Liver (tissue), 7 donors: ENCODE measurements at regions not wholly inside any gene's neighbourhood (a gene's known extent, or its start where the extent isn't known, plus 50 kb on each side); places are given as distances from the start of the nearest gene placed in this dataset.

Source experiments
- DNase-seq: peaks from one replicate; pipeline ENCODE4 v3.0.0-alpha.2; 2017; ENCODE audit warnings: low spot score
- H3K27ac ChIP-seq, 2 donors: one replicate each; pipeline ENCODE4 v1.7.0; 2013; ENCODE audit warnings: inconsistent platforms in 2 of 2, low read length in 2 of 2, control low read depth in 1 of 2, low read depth in 1 of 2, mild to moderate bottlenecking in 1 of 2
- H3K27me3 ChIP-seq, 4 donors: one replicate each; pipeline versions ENCODE4 v1.6.1 to v1.7.0; 2013; ENCODE audit warnings: low read length in 3 of 4, inconsistent platforms in 1 of 4, mild to moderate bottlenecking in 1 of 4, moderate library complexity in 1 of 4; ENCODE audit not compliant: control insufficient read depth in 4 of 4, insufficient read depth in 4 of 4
- H3K36me3 ChIP-seq, 4 donors: one replicate each; pipeline versions ENCODE4 v1.6.1 to v1.7.0; 2013; ENCODE audit warnings: low read length in 3 of 4, mild to moderate bottlenecking in 3 of 4, low read depth in 1 of 4, moderate library complexity in 1 of 4; ENCODE audit not compliant: control insufficient read depth in 4 of 4, insufficient read depth in 3 of 4
- H3K4me1 ChIP-seq, 4 donors: one replicate each; pipeline versions ENCODE4 v1.6.1 to v1.7.0; 2013; ENCODE audit warnings: low read length in 3 of 4, mild to moderate bottlenecking in 3 of 4, moderate library complexity in 1 of 4; ENCODE audit not compliant: control insufficient read depth in 4 of 4, insufficient read depth in 4 of 4
- H3K4me3 ChIP-seq, 3 donors: one replicate each; pipeline versions ENCODE4 v1.6.1 to v1.7.0; 2013; ENCODE audit warnings: low read length in 3 of 3, control low read depth in 1 of 3, low read depth in 1 of 3, mild to moderate bottlenecking in 1 of 3
- H3K9ac ChIP-seq, 2 donors: one replicate each; pipeline ENCODE4 v1.7.0; 2013; ENCODE audit warnings: low read length in 2 of 2, mild to moderate bottlenecking in 2 of 2, moderate library complexity in 2 of 2, control low read depth in 1 of 2, low read depth in 1 of 2
- H3K9me3 ChIP-seq, 4 donors: one replicate each; pipeline versions ENCODE4 v1.6.1 to v1.7.0; 2013; ENCODE audit warnings: low read length in 3 of 4; ENCODE audit not compliant: control insufficient read depth in 4 of 4
- EGR1 ChIP-seq, 2 donors: IDR thresholded peaks; 2 replicates each; pipeline ENCODE4 v1.6.1; 2016 to 2018; ENCODE audit warnings: antibody characterized with exemption in 2 of 2, low read depth in 2 of 2
- FOXA1 ChIP-seq: IDR thresholded peaks from 2 replicates; pipeline ENCODE4 v1.6.1; 2016; ENCODE audit warnings: antibody characterized with exemption
- FOXA2 ChIP-seq: IDR thresholded peaks from 2 replicates; pipeline ENCODE4 v1.6.1; 2016; ENCODE audit warnings: antibody characterized with exemption
- GABPA ChIP-seq, 2 donors: IDR thresholded peaks in 1 of 2; conservative IDR thresholded peaks in 1 of 2; 2 replicates each; pipeline ENCODE4 v1.6.1; 2016; ENCODE audit warnings: antibody characterized with exemption in 2 of 2, mild to moderate bottlenecking in 1 of 2, moderate library complexity in 1 of 2
- HNF4A ChIP-seq, 2 donors: conservative IDR thresholded peaks; 2 replicates each; pipeline ENCODE4 v1.6.1; 2016; ENCODE audit warnings: antibody characterized with exemption in 2 of 2, mild to moderate bottlenecking in 2 of 2
- HNF4G ChIP-seq: IDR thresholded peaks from 2 replicates; pipeline ENCODE4 v1.6.1; 2016; ENCODE audit warnings: antibody characterized with exemption
- JUND ChIP-seq, 2 donors: IDR thresholded peaks; 2 replicates each; pipeline ENCODE4 v1.6.1; 2016; ENCODE audit warnings: antibody characterized with exemption in 2 of 2
- MAX ChIP-seq: IDR thresholded peaks from 2 replicates; pipeline ENCODE4 v1.6.1; 2016; ENCODE audit warnings: antibody characterized with exemption
- NR2F2 ChIP-seq: IDR thresholded peaks from 2 replicates; pipeline ENCODE4 v1.6.1; 2016; ENCODE audit warnings: antibody characterized with exemption
- RAD21 ChIP-seq, 2 donors: IDR thresholded peaks; 2 replicates each; pipeline ENCODE4 v1.6.1; 2016; ENCODE audit warnings: antibody characterized with exemption in 2 of 2, mild to moderate bottlenecking in 2 of 2
- SP1 ChIP-seq: IDR thresholded peaks from 2 replicates; pipeline ENCODE4 v1.6.1; 2018; ENCODE audit warnings: antibody characterized with exemption, mild to moderate bottlenecking
- YY1 ChIP-seq: IDR thresholded peaks from 2 replicates; pipeline ENCODE4 v1.6.1; 2016; ENCODE audit warnings: antibody characterized with exemption, mild to moderate bottlenecking
- WGBS: extraction: QIAGEN DNeasy Blood & Tissue Kit; methylation state at CpG from one replicate; pipeline ENCODE4 v1.1.7; 2013; 5-methylcytosine and 5-hydroxymethylcytosine counted together
- TF ChIP-seq, protein P1 (sequence below): IDR thresholded peaks from 2 replicates; pipeline ENCODE4 v1.6.1; 2016; ENCODE audit warnings: antibody characterized with exemption
- TF ChIP-seq, protein P2 (sequence below): IDR thresholded peaks from 2 replicates; pipeline ENCODE4 v1.6.1; 2016; ENCODE audit warnings: antibody characterized with exemption, mild to moderate bottlenecking
- TF ChIP-seq, protein P3 (sequence below): IDR thresholded peaks from 2 replicates; pipeline ENCODE4 v1.6.1; 2016; ENCODE audit warnings: antibody characterized with exemption
- donor health status: healthy.
- donor health status: healthy.
- donor health status: healthy.
- donor health status: healthy.

DNA sequence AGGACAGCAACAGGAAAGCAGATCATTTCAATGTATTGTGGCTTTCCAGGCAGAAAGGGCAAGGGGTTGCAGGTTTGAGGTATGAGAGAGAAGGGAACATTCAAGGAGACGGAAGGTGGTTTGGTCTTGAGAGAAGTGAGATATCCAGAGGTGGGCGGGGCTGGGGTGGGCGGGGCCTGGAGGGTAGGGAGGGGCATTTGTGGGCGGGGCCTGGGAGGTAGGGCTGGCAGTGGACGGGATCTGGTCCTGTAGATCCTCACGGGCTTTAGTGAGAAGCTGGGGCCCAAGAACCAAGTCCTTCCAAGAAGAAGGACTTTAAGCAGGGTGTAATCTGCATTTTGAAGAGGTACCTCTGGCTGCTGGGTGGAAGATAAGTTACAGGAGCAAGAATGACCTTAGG lies 199.2 kb downstream of the MN1 start:
- 55% methylated on average over 6 of the region's 6 CpGs for WGBS
- no peak for DNase-seq
- no peak overlapping the region for H3K9ac ChIP-seq
- no peaks in the 10 kb centered on the region for H3K4me1 ChIP-seq
- H3K4me3 ChIP-seq, result no peak overlapping the region
- H3K27ac ChIP-seq, result no peak overlapping the region
- H3K27me3 ChIP-seq, result peaks cover 0 to 2% (median 0%) of the 10 kb centered on the region in 4 donors
- TF ChIP-seq MAX, result no peak
- no peak for TF ChIP-seq SP1
- TF ChIP-seq YY1, result no peak
- no peak for TF ChIP-seq EGR1 (IDR thresholded peaks at IDR 0.05; ENCODE audit: low read depth in 2 of 2)
- no peak for TF ChIP-seq GABPA (IDR thresholded peaks at IDR 0.05 in 1 of 2, conservative IDR thresholded peaks at IDR 0.05 in 1 of 2)
- no peak for TF ChIP-seq NR2F2
- no peak for TF ChIP-seq JUND (IDR thresholded peaks at IDR 0.05)
- TF ChIP-seq FOXA2, result no peak
- TF ChIP-seq, protein P1, sequence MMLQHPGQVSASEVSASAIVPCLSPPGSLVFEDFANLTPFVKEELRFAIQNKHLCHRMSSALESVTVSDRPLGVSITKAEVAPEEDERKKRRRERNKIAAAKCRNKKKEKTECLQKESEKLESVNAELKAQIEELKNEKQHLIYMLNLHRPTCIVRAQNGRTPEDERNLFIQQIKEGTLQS, result no peak
- TF ChIP-seq FOXA1, result no peak
- no peak for TF ChIP-seq HNF4G
- TF ChIP-seq, protein P2, sequence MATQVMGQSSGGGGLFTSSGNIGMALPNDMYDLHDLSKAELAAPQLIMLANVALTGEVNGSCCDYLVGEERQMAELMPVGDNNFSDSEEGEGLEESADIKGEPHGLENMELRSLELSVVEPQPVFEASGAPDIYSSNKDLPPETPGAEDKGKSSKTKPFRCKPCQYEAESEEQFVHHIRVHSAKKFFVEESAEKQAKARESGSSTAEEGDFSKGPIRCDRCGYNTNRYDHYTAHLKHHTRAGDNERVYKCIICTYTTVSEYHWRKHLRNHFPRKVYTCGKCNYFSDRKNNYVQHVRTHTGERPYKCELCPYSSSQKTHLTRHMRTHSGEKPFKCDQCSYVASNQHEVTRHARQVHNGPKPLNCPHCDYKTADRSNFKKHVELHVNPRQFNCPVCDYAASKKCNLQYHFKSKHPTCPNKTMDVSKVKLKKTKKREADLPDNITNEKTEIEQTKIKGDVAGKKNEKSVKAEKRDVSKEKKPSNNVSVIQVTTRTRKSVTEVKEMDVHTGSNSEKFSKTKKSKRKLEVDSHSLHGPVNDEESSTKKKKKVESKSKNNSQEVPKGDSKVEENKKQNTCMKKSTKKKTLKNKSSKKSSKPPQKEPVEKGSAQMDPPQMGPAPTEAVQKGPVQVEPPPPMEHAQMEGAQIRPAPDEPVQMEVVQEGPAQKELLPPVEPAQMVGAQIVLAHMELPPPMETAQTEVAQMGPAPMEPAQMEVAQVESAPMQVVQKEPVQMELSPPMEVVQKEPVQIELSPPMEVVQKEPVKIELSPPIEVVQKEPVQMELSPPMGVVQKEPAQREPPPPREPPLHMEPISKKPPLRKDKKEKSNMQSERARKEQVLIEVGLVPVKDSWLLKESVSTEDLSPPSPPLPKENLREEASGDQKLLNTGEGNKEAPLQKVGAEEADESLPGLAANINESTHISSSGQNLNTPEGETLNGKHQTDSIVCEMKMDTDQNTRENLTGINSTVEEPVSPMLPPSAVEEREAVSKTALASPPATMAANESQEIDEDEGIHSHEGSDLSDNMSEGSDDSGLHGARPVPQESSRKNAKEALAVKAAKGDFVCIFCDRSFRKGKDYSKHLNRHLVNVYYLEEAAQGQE, result no peak
- H3K36me3 ChIP-seq, result no peaks in the 10 kb centered on the region
- no peaks in the 10 kb centered on the region for H3K9me3 ChIP-seq

GRCh38 chr22:27603111-27603799 lies 198.3 kb downstream of the MN1 start:
- Histone ChIP-seq H3K27ac (no peak overlapping the region), H3K27me3 (peaks cover 0 to 2% (median 0%) of the 10 kb centered on the region in 4 donors), H3K9ac (no peak overlapping the region), H3K4me3 (no peak overlapping the region), H3K9me3 (no peaks in the 10 kb centered on the region), H3K4me1 (no peaks in the 10 kb centered on the region), H3K36me3 (no peaks in the 10 kb centered on the region)
- DNase-seq, result no peak
- TF ChIP-seq JUND (IDR thresholded peaks at IDR 0.05) (no peak), RAD21 (IDR thresholded peaks at IDR 0.05) (no peak), HNF4A (conservative IDR thresholded peaks at IDR 0.05) (no peak), EGR1 (IDR thresholded peaks at IDR 0.05; ENCODE audit: low read depth in 2 of 2) (no peak), FOXA1 (no peak), NR2F2 (no peak), FOXA2 (no peak), SP1 (no peak)
- TF ChIP-seq, protein P3, sequence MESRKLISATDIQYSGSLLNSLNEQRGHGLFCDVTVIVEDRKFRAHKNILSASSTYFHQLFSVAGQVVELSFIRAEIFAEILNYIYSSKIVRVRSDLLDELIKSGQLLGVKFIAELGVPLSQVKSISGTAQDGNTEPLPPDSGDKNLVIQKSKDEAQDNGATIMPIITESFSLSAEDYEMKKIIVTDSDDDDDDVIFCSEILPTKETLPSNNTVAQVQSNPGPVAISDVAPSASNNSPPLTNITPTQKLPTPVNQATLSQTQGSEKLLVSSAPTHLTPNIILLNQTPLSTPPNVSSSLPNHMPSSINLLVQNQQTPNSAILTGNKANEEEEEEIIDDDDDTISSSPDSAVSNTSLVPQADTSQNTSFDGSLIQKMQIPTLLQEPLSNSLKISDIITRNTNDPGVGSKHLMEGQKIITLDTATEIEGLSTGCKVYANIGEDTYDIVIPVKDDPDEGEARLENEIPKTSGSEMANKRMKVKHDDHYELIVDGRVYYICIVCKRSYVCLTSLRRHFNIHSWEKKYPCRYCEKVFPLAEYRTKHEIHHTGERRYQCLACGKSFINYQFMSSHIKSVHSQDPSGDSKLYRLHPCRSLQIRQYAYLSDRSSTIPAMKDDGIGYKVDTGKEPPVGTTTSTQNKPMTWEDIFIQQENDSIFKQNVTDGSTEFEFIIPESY, result no peak
- 87% methylated on average over 11 of the region's 11 CpGs for WGBS
